DMS79 treated with DMSO at 0.1 percent for 48 hours (cell line): ENCODE measurements at regions not wholly inside any gene's neighbourhood (a gene's known extent, or its start where the extent isn't known, plus 50 kb on each side); places are given as distances from the start of the nearest gene placed in this dataset.
A peak's percentile ranks its signal among the peaks of the same experiment; 100 is the strongest.

Source experiments
- DNase-seq: peaks from one replicate; lab custom pipeline; 2025; lab: John Stamatoyannopoulos, UW

- no peak for DNase-seq
Observed at GRCh38 chrY:17233435-17234109, 646.4 kb downstream of the CDY2B start.

GRCh38 chrY:17231994-17232393, 648.0 kb downstream of the CDY2B start:
- DNase-seq, result no peak

- no peak for DNase-seq
Observed at GRCh38 chrY:17223502-17223901, 656.5 kb downstream of the CDY2B start.

GRCh38 chrY:17202395-17202794, 677.6 kb downstream of the CDY2B start:
- no peak for DNase-seq

- no peak for DNase-seq
Observed at GRCh38 chrY:17184299-17184698, 695.7 kb downstream of the CDY2B start.

GRCh38 chrY:17166881-17167280, 713.1 kb downstream of the CDY2B start:
- DNase-seq, result no peak

DNA sequence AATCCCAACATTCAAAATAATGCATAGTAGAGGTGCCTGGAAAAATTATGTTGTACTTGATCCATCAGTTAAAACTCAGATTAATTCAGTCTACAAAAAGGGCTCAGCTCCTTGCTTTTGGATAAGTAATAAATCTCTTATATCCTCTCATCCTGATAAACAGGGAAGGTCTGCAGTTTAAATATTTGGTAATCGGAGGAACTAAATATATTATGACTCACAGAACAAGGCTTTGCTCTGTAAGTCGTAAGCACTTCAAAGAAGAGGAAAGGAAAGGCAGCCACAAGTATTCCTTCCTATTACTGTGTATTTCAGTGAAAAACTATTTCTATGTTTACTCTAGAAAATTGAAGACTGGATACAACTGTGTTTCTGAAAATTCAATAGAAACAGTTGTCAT, 757.9 kb downstream of the CDY2B start:
- no peak for DNase-seq

- no peak for DNase-seq
Observed at GRCh38 chrY:17085303-17085702, 794.7 kb downstream of the CDY2B start.

DNA sequence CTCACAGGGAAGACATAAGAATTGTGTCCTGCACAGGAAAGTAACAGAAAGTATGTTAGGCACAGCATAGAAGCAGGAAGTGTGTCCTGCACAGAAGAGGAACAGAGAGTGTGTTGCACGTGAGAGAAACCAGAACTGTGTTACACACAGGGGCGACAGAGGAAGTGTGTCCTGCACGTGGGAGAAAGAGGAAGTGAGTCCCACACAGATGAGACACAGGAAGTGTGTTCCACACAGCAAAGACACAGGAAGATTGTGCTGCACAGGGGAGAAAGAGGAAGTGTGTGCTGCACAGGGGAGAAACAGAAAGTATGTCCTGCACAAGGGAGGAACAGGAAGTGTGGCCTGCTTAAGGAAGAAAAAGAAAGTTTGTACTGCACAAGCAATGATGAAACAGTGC, 800.1 kb downstream of the CDY2B start:
- no peak for DNase-seq

DNA sequence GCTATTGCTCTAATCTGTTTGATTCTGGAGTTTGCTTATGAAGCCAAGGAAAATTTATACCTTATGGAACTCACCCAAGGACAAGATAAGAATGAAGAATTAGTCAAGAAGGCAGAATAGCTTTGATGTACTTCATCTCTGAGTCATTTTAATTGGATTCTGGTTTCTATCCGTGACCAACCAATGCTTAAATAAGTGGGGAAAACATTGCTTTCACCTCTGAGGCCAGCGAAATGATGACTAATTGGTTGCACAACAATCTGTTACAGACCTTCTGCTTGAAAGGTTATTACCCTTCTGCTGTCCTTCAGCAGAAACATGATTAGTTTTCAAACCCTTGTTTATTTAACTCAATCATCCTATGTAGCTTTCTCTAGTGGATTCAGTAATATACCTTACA, 812.7 kb downstream of the CDY2B start:
- DNase-seq, result no peak

DNA sequence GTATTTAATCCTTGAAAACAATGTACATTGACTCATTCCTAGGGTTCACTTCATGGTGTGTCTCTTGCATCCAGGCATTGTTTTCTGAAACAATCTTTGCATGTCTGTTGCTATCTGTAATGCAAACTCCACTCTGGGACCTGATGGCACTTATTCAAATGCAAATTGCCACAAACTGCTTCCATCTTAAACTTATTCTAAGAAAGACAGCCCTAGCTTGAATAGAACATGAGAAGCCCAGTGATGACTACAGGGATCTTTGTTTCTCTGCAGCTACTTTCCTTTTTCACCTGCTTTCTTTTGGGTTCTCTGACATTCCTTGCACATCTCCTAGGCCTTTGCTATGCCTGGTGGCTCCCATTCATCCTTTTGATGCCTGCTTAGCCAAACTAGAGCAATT, 827.0 kb downstream of the CDY2B start:
- no peak for DNase-seq

DNA sequence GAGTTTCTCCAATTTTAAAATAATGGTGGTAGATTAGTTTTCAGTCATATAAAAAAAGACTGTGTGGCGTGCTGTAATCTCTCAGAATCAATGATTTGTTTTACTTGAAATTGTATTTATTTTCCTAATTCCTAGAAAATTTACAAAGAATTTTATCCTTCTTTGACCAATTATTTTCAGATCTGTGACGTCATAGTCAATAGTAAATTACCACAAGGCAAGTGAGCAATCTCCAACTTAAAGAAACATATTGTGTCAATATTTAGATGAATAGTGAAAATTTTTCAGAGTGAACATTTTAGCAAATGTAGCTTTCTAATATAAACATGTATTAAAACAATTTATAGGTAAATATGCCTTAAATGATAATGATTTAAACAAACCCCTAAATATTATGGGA, 829.6 kb downstream of the CDY2B start:
- DNase-seq, result no peak

- no peak for DNase-seq
Observed at GRCh38 chrY:17045124-17045523, 834.9 kb downstream of the CDY2B start.

GRCh38 chrY:17044723-17045122, 835.3 kb downstream of the CDY2B start:
- no peak for DNase-seq

- DNase-seq, result no peak
Observed at GRCh38 chrY:17044272-17044671, 835.7 kb downstream of the CDY2B start.

DNA sequence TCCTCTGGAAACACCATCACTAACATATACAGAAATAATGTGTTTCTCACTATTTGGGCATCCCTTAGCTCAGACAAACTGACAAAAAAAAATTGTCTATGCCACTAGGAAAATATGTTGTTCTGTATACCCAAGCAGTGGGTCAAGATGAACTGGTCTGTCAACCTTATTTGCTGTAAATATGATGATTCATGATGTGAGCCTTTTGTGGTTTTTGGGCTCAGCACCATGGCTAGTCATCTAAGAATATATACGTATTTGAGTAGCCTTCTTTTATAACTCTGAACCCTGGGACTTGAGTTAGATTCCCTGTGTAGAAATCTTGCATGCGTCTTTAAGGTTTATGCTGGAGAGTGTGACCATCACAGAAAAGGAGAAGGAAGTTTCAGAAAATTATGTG, 841.6 kb downstream of the CDY2B start:
- no peak for DNase-seq

DNA sequence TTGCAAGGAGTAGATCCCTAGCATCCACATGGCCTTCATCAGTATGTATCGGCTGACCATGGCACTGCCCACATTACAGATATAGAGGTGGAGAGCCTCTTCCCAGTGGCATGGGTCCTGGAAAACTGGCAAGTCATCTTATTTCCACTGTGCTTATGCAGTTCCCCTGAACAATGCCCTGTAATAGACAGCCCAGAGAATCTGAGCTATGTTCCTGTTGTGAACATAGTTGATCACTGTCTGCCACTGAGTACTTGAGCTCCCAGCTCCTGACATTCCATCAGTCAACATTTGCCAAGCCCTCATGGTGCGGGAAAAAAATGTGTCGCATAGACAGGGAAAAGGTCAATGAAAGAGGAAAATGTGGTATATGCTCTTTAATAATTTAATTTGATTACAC, 861.9 kb downstream of the CDY2B start:
- DNase-seq, result no peak

- no peak for DNase-seq
Observed at GRCh38 chrY:16993551-16993950, 886.5 kb downstream of the CDY2B start.

GRCh38 chrY:16981776-16982175, 898.2 kb downstream of the CDY2B start:
- DNase-seq, result peak; percentile 43

DNA sequence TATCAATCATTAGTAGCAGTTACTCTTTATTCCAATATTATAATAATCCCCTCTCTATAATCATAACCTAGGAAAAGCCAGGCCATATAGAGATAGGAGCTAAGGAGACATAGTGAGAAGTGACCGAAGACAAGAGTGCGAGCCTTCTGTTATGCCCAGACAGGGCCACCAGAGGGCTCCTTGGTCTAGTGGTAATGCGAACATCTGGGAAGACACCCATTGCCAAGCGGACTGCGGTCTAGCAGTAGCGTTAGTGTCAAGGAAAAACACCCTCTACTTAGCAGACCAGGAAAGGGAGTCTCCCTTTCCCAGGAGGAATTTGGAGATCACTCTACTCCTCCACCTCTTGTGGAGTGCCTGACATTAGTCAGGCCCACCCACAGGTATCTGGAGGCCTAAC, 920.9 kb downstream of the CDY2B start:
- DNase-seq, result no peak

DNA sequence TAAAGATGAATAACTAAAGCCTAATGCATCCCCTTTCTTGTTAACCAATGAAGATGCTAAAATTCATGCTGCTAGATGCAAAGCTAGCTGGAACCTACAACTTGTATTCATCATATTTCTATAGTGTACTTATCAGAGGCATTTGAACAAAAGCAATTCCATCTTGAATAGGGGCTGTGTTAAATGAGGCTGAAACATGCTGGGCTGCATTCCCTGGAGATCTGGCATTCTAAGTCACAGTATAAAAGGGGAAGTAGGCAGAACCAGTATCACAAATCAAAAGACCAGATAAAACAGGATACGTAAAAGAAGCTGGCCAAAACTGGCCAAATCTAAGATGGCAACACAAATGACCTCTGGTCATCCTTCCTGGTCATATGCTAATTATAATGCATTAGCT, 932.8 kb downstream of the CDY2B start:
- peak; percentile 15 for DNase-seq
